Muscle of arm (tissue), 1 donor: ENCODE measurements at regions not wholly inside any gene's neighbourhood (a gene's known extent, or its start where the extent isn't known, plus 50 kb on each side); places are given as distances from the start of the nearest gene placed in this dataset.

Source experiments
- DNase-seq: peaks from one replicate; pipeline ENCODE4 v3.0.0-alpha.2; 2013

DNA sequence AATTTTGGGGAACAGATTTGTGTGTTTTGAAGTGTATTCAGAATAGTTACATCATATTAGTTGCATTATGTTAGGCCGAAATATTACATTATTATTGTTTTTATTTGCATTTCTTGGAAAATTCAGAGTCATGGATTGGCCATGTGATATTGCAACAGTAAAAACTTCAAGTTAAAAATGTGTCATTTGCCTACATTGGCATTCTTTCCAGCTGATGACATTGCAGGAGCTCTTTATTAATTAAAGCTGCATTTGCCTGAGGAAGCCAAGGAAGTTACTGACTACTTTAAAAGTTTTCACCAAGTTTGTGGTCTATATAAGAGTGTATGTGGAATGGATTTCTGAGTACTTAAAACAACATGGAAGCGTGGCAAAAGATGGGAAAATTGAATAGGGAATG, 726.4 kb upstream of the SGO1 start:
- DNase-seq = no peak

- no peak for DNase-seq
Measured at GRCh38 chr3:20909511-20909910, 723.5 kb upstream of the SGO1 start.

GRCh38 chr3:20905210-20905805, 719.3 kb upstream of the SGO1 start:
- DNase-seq = no peak

- no peak for DNase-seq
Measured at GRCh38 chr3:20904671-20905070, 718.7 kb upstream of the SGO1 start.

DNA sequence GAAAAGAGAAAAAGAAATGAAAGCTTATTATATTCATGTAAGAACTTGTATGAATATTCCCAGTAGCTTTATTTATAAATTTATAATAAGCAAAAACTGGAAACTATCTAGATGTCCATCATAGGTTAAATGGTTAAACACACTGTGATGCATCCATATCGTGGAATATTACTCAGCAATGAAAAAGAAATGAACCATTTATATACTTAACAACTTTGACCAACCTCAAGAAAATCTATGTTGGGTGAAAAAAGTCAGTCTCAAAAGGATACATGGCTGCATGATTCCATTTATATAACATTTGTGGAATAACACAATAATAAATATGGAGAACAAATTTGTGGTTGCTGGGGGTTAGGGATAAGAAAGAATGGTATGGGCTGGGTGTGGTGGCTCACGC, 713.0 kb upstream of the SGO1 start:
- no peak for DNase-seq

- DNase-seq = no peak
Measured at GRCh38 chr3:20890111-20890519, 704.1 kb upstream of the SGO1 start.

GRCh38 chr3:20878691-20879090, 692.7 kb upstream of the SGO1 start:
- no peak for DNase-seq

GRCh38 chr3:20873235-20873634, 687.2 kb upstream of the SGO1 start:
- DNase-seq = no peak

GRCh38 chr3:20870106-20870899, 684.3 kb upstream of the SGO1 start:
- DNase-seq = no peak

- no peak for DNase-seq
Measured at GRCh38 chr3:20865803-20866202, 679.8 kb upstream of the SGO1 start.

- DNase-seq = no peak
Measured at GRCh38 chr3:20861454-20861853, 675.4 kb upstream of the SGO1 start.

DNA sequence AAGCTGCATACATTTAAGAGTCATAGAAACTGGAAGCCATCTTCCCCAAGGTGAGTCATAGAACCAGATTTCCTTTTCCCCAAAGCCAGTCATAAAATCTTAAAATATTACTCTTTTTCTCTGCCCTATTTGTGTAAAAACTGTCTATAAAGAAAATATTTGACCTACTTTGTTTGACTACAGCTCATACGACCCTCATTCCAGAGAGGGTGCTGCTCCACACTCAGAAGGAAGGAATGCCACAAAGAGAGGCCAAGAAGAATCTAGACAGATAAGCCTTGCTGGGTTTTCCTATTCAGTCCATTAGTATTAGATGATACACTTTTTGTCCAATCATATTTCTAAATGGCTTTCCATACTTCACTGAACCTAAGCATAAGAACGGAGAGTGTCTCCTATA, 671.6 kb upstream of the SGO1 start:
- no peak for DNase-seq

DNA sequence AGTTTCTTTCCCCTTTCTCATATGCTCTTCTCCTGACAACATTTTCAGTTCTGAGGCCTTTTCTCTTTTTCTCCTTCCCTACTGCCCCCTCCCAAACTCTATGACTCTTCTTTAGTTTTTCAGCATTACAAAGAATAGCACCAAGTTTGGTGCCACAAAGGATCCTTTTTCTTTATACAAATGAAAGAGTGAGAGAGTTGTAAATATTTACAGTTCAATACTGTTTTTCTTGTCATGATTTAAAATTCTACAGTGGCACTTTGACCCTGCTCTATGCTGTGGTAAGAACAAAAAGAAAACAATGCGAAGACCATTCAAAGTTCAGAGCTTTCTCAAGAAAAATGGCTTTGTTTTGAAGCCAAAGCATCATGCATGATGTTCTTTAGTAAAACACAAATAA, 667.9 kb upstream of the SGO1 start:
- DNase-seq = no peak

GRCh38 chr3:20852712-20853111, 666.7 kb upstream of the SGO1 start:
- DNase-seq = no peak

GRCh38 chr3:20849975-20850374, 664.0 kb upstream of the SGO1 start:
- no peak for DNase-seq

GRCh38 chr3:20846832-20847231, 660.8 kb upstream of the SGO1 start:
- DNase-seq = no peak

DNA sequence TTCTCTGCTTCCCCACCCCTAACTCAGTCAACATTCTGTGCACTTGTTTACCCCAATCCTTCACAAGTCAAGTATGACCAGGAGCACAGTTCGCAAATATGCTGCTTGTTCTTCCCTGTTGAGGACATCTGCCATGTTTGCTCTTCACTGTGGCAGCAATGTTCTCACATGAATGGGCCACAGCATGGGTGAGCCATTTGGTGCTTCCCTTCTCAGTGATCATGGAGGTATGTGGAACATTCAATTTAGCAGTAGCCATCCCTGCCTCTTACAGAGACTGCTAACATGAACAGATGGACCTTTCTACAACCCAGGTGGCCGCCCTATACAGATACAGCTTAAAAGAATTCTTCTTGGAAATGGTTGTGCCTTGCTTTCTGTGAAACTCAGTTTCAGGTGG, 660.1 kb upstream of the SGO1 start:
- DNase-seq = no peak

GRCh38 chr3:20844851-20845250, 658.8 kb upstream of the SGO1 start:
- DNase-seq = no peak

DNA sequence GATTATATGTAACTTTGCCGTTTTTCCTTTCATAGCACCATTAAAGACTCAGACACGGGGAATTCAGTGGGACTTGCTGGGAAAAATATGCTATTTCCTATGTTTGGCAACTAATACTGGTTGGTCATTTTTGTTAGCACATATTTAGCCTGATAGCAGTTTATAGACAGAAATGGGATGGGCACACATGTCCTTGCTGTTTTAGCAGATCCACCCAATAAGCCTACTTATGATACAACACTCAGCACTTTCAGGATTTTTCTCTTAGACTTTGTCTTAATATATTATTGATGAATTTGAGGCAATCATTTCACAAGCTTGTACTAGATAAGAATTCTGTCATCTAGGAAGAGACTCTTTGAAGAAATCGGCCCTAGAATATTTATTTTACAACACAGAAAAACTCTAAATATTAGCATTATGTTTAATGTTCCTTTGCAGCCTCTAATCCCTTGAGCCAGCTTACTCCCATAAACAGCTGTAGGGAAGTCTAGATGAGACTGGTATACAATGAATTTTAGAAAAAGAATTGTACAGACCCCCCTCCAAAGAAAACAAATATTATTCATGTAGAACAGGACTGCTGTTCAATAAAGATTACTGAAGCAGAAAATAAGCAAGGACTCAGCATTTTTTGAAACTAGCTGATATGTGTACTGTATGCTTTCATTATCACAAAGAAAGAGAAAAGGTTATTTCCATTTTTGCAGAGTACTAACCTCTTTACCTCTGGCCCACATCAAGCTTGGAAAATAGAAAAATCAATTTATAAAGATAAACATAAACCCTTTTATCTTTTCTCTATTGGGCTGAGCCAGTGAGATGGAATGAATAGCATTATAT, 656.8 kb upstream of the SGO1 start:
- no peak for DNase-seq

DNA sequence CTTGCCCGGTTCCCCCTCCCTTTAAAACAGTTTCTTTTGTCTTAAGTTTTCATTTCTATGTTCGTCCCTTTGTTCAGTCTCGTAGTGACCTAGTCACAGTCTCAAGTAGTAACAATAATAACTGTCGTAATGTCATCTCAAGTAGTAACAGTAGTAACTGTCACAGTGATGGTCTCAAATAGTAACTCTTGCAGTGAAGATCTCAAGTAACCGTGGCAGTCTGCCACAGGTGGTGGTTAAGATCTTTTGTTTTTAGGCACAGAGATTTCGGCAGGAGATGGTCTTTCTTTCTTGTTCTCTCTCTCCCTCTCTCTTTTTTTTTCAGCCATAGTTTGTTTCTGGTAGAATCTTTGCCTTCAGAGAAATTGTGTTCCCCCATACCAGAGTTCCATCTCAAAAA, 656.0 kb upstream of the SGO1 start:
- DNase-seq = no peak

- no peak for DNase-seq
Measured at GRCh38 chr3:20837676-20838302, 651.8 kb upstream of the SGO1 start.

- no peak for DNase-seq
Measured at GRCh38 chr3:20836801-20837200, 650.8 kb upstream of the SGO1 start.
